Kidney (tissue), 13 donors: ENCODE measurements at regions not wholly inside any gene's neighbourhood (a gene's known extent, or its start where the extent isn't known, plus 50 kb on each side); places are given as distances from the start of the nearest gene placed in this dataset.
A peak's percentile ranks its signal among the peaks of the same experiment; 100 is the strongest.

Experiments
- DNase-seq, 5 donors: peaks; one replicate each; pipeline ENCODE4 v3.0.0-alpha.2; 2013 to 2020
- FAIRE-seq: peaks from 2 replicates; lab custom pipeline; 2012; peaks lifted over from hg19 to GRCh38; lab: Jason Lieb, UNC
- H3K27ac ChIP-seq, 2 donors: one replicate each; pipeline ENCODE4 v1.7.0; 2013; ENCODE audit warnings: low read depth in 2 of 2, low read length in 2 of 2, inconsistent platforms in 1 of 2
- H3K27me3 ChIP-seq: one replicate; pipeline ENCODE4 v1.7.1; 2013; ENCODE audit warnings: low read length, inconsistent platforms; ENCODE audit not compliant: control insufficient read depth, insufficient read depth
- H3K36me3 ChIP-seq, 3 donors: one replicate each; pipeline versions ENCODE4 v1.7.0 to v1.7.1; 2013; ENCODE audit warnings: low read length in 3 of 3, control low read depth in 1 of 3, inconsistent platforms in 1 of 3; ENCODE audit not compliant: insufficient read depth in 3 of 3, control insufficient read depth in 2 of 3
- H3K4me1 ChIP-seq, 3 donors: one replicate each; pipeline versions ENCODE4 v1.7.0 to v1.7.1; 2013; ENCODE audit warnings: low read length in 3 of 3, inconsistent platforms in 1 of 3, low read depth in 1 of 3; ENCODE audit not compliant: control insufficient read depth in 2 of 3, insufficient read depth in 2 of 3
- H3K4me3 ChIP-seq, 3 donors: one replicate each; pipeline versions ENCODE4 v1.7.0 to v1.8.1; 2013; ENCODE audit warnings: low read length in 3 of 3, control low read depth in 1 of 3, inconsistent platforms in 1 of 3
- H3K9ac ChIP-seq, 3 donors: one replicate each; pipeline versions ENCODE4 v1.7.0 to v1.7.1; 2013; ENCODE audit warnings: low read length in 3 of 3, control low read depth in 1 of 3, inconsistent platforms in 1 of 3
- H3K9me3 ChIP-seq, 3 donors: one replicate each; pipeline versions ENCODE4 v1.7.0 to v1.7.1; 2013; ENCODE audit warnings: low read length in 3 of 3, control low read depth in 1 of 3, inconsistent platforms in 1 of 3; ENCODE audit not compliant: control insufficient read depth in 2 of 3, insufficient read depth in 1 of 3
- intact Hi-C: fragments of 100-400 bp; cut with DNase I; formaldehyde crosslinking; loops from one replicate; pipeline ENCODE4 v1.11.1; 2022
- TF ChIP-seq, protein P1 (sequence below): IDR thresholded peaks from 3 replicates; pipeline ENCODE4 v1.5.1; 2012; ENCODE audit warnings: mild to moderate bottlenecking, moderate library complexity, borderline replicate concordance; ENCODE audit not compliant: insufficient read depth; ENCODE audit errors: extremely low read depth
- donor health status: control.
- donor health status: control.
- donor health status: control.
- donor health status: control.
- donor health status: control.
- donor health status: DM: yes; HTN: yes; CAD: no.
- donor health status: Normal renal cell carcinoma (clear cell type).

DNA sequence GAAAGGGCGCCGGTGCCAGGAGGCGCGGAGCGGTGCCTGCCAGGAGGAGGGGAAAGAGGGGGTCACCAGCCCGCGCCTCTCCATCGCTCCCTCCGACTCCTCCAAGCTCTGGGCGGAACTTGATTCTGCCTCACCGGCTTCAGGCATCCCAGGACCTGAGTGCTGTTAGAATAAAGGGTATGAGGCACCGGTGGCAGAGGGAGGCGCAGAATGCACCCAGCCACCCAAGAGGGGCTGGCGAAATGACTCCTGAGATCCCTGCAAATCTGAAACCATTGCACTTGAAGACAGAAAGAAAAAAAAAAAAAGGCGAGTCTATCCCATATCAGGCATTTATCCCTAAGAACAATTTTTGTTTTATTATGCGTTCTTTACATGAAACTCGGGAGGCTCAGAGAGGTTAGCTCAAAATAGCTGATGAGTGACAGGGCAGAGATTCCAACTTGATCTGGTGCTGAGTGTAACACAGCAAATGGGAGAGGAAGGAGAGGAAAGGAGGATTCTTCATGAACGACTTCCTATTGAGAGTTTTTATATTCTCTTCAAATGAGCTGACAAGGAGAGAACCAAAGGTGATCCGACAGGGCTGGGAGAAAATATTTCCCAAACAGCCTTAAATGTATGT, 157.0 kb upstream of the FRMD4B start:
- TF ChIP-seq, protein P1, sequence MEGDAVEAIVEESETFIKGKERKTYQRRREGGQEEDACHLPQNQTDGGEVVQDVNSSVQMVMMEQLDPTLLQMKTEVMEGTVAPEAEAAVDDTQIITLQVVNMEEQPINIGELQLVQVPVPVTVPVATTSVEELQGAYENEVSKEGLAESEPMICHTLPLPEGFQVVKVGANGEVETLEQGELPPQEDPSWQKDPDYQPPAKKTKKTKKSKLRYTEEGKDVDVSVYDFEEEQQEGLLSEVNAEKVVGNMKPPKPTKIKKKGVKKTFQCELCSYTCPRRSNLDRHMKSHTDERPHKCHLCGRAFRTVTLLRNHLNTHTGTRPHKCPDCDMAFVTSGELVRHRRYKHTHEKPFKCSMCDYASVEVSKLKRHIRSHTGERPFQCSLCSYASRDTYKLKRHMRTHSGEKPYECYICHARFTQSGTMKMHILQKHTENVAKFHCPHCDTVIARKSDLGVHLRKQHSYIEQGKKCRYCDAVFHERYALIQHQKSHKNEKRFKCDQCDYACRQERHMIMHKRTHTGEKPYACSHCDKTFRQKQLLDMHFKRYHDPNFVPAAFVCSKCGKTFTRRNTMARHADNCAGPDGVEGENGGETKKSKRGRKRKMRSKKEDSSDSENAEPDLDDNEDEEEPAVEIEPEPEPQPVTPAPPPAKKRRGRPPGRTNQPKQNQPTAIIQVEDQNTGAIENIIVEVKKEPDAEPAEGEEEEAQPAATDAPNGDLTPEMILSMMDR: no peak

DNA sequence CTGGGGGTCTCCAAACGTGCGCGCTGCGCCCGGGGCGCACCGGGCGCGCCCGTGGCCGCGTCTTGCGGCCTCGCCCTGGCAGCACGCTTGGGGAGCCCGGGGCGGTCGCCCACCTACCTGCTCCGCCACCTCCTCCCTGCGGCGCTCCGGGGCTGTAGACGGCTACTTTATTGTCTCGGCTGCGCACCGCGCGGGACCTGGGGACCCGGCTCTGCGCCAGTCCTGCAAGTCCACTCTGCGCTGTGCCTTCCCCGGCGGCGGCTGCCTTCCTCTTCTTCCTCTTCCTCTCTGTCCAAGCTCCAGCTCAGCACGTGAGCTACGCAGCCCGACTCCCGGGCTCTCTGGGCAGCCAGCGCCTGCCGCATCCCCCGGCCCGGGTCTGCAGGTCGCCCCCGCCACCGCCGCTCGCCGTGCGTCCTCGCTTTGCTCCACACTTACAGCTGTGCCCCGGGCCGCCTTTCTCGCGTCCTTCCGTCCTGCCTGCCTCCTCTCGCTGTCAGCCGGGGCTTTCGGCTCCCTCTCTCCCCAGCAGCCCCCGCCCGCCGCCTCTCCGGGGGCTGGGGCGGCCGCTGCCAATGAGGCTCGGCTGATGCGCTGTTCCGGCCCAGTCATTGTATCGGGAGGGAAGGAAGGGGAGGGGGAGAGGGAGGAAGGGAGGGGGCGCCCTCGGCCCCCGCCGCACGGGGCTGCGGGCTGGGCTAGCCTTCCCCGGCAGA, 156.4 kb upstream of the FRMD4B start:
- Histone ChIP-seq H3K9me3 (no peaks in the 10 kb centered on the region), H3K36me3 (no peaks in the 10 kb centered on the region), H3K9ac (no peak overlapping the region), H3K4me1 (no peaks in the 10 kb centered on the region), H3K27me3 (peaks cover 2% of the 10 kb centered on the region), H3K4me3 (peak overlapping the region in 2 of 3 donors; percentile 35 to 49), H3K27ac (no peak overlapping the region)
- peak; percentile 63 to 79 (median 75) for DNase-seq
- no peak for FAIRE-seq
- TF ChIP-seq, protein P1: no peak
- intact Hi-C loops: no loop called here

More for the DNA sequence above, 157.0 kb upstream of the FRMD4B start:
- peak in 1 of 5 donors; percentile 75 for DNase-seq
- no peaks in the 10 kb centered on the region for H3K36me3 ChIP-seq
- no peak for FAIRE-seq
- H3K4me1 ChIP-seq: no peaks in the 10 kb centered on the region
- H3K27ac ChIP-seq: no peak overlapping the region
- no peak overlapping the region for H3K9ac ChIP-seq
- intact Hi-C loops: no loop called here
- H3K9me3 ChIP-seq: no peaks in the 10 kb centered on the region
- peaks cover 2% of the 10 kb centered on the region for H3K27me3 ChIP-seq
- H3K4me3 ChIP-seq: peak overlapping the region; percentile 16 to 35 (median 18)

DNA sequence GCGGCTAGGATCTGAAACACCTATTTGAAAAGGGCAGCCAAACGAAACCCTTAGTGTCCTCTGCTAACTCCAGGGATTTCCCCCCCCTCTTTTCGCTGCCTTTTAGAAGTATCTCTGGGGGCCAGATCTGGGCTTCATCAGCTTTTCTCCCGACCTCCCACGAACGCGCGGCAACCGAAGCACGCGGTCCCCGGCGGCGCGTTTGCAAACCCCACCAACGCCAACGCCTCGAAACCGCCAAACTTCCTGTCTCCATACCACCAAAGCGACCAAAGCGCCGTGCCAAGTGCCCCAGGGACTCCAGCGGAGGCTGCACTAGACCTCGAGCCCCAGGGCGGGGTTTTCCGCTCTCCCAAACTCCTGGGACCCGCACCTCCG, 155.8 kb upstream of the FRMD4B start:
- DNase-seq: peak; percentile 33 to 71 (median 51)
- Histone ChIP-seq H3K9me3 (no peaks in the 10 kb centered on the region), H3K4me3 (peak overlapping the region in 2 of 3 donors; percentile 34 to 49), H3K27me3 (peaks cover 2% of the 10 kb centered on the region), H3K36me3 (no peaks in the 10 kb centered on the region), H3K9ac (no peak overlapping the region), H3K4me1 (no peaks in the 10 kb centered on the region), H3K27ac (no peak overlapping the region)
- TF ChIP-seq, protein P1: no peak
- intact Hi-C loops: no loop called here
- no peak for FAIRE-seq
